Activated CD8-positive, alpha-beta memory T cell treated with anti-CD3 and anti-CD28 coated beads, Interleukin-2, amount 50 U/mL, for 1 hour (primary cell): ENCODE measurements at regions not wholly inside any gene's neighbourhood (a gene's known extent, or its start where the extent isn't known, plus 50 kb on each side); places are given as distances from the start of the nearest gene placed in this dataset.
"Not testable (repeated sequence)": the region's sequence is repeated elsewhere in the genome, so short reads cannot be mapped to it uniquely, and the experiment has no call there.

Source experiments
- DNase-seq: peaks from one replicate; pipeline ENCODE4 v3.0.0-alpha.2; 2020; ENCODE audit errors: extremely low read depth

- no peak for DNase-seq
Observed at GRCh38 chr13:50229960-50230661, 214.9 kb downstream of the KCNRG start.

GRCh38 chr13:50230662-50230978 is 215.4 kb downstream of the KCNRG start:
- DNase-seq = no peak

- DNase-seq = not testable (repeated sequence)
Observed at GRCh38 chr13:50233574-50233973, 218.3 kb downstream of the KCNRG start.

- DNase-seq = no peak
Observed at GRCh38 chr13:50235604-50236342, 220.5 kb downstream of the KCNRG start.

- no peak for DNase-seq
Observed at GRCh38 chr13:50236898-50237318, 221.7 kb downstream of the KCNRG start.

GRCh38 chr13:50238922-50239321 is 223.7 kb downstream of the KCNRG start:
- DNase-seq = no peak

GRCh38 chr13:50241479-50241878 is 226.2 kb downstream of the KCNRG start:
- DNase-seq = no peak

GRCh38 chr13:50243931-50244330 is 228.7 kb downstream of the KCNRG start:
- DNase-seq = no peak

GRCh38 chr13:50244355-50244712 is 229.1 kb downstream of the KCNRG start:
- no peak for DNase-seq

GRCh38 chr13:50244713-50245574 is 229.7 kb downstream of the KCNRG start:
- DNase-seq = no peak

GRCh38 chr13:50247223-50247622 is 232.0 kb downstream of the KCNRG start:
- no peak for DNase-seq

GRCh38 chr13:50248516-50249143 is 233.4 kb downstream of the KCNRG start:
- DNase-seq = no peak

- DNase-seq = no peak
Observed at GRCh38 chr13:50249144-50249521, 233.9 kb downstream of the KCNRG start.

- DNase-seq = no peak
Observed at GRCh38 chr13:50250401-50250800, 235.2 kb downstream of the KCNRG start.

GRCh38 chr13:50255639-50256038 is 240.4 kb downstream of the KCNRG start:
- no peak for DNase-seq

GRCh38 chr13:50256536-50257321 is 241.5 kb downstream of the KCNRG start:
- not testable (repeated sequence) for DNase-seq

GRCh38 chr13:50257646-50258045 is 242.4 kb downstream of the KCNRG start:
- DNase-seq = no peak

- DNase-seq = no peak
Observed at GRCh38 chr13:50261130-50261901, 246.1 kb downstream of the KCNRG start.

- DNase-seq = no peak
Observed at GRCh38 chr13:50267066-50267465, 251.8 kb downstream of the KCNRG start.

- no peak for DNase-seq
Observed at GRCh38 chr13:50267917-50268316, 252.7 kb downstream of the KCNRG start.

- no peak for DNase-seq
Observed at GRCh38 chr13:50268500-50268899, 253.3 kb downstream of the KCNRG start.
